ENCODE measurements at regions not wholly inside any gene's neighbourhood (a gene's known extent, or its start where the extent isn't known, plus 50 kb on each side); places are given as distances from the start of the nearest gene placed in this dataset.
"Not testable (repeated sequence)": the region's sequence is repeated elsewhere in the genome, so short reads cannot be mapped to it uniquely, and the experiment has no call there.

GRCh38 chr18:8912348-8913326 lies 189.9 kb upstream of the NDUFV2 start:
- CTCF ChIA-PET = interaction anchor here (0.5 kb wide), 1 partner anchor 256 kb away, joined by 3 read pairs; no protein-coding TSS in a partner anchor
- TF ChIP-seq TARDBP (IDR thresholded peaks at IDR 0.05) = no peak
- no peak for TF ChIP-seq PKNOX1 (IDR thresholded peaks at IDR 0.05)
- no peak for TF ChIP-seq SP1 (IDR thresholded peaks at IDR 0.05)
- no peak for TF ChIP-seq ZNF384 (IDR thresholded peaks at IDR 0.05)
- TF ChIP-seq L3MBTL2 (conservative IDR thresholded peaks at IDR 0.05) = no peak
- TF ChIP-seq ARNT (IDR thresholded peaks at IDR 0.05) = no peak
- TF ChIP-seq NFRKB (IDR thresholded peaks at IDR 0.05) = no peak
- TF ChIP-seq FOXA1 (IDR thresholded peaks at IDR 0.05) = no peak
- TF ChIP-seq BHLHE40 (IDR thresholded peaks at IDR 0.05; ENCODE audit: borderline replicate concordance) = no peak
- no peak for TF ChIP-seq HDGF (IDR thresholded peaks at IDR 0.05; ENCODE audit: borderline replicate concordance)
- no peak for TF ChIP-seq FOXK2 (IDR thresholded peaks at IDR 0.05)
- no peak for TF ChIP-seq LEF1 (IDR thresholded peaks at IDR 0.05; ENCODE audit: borderline replicate concordance)
- no peak for TF ChIP-seq ELF4 (IDR thresholded peaks at IDR 0.05)
- no peak for TF ChIP-seq CTBP1 (IDR thresholded peaks at IDR 0.05; ENCODE audit: borderline replicate concordance)
- no peak for TF ChIP-seq FOXM1 (IDR thresholded peaks at IDR 0.05; ENCODE audit: borderline replicate concordance)
- TF ChIP-seq SUZ12 (IDR thresholded peaks at IDR 0.05) = no peak
- POLR2A ChIA-PET = no interaction called here
- DNase-seq (ENCODE audit: extremely low spot score) = no peak

GRCh38 chr18:8913606-8914403 lies 188.7 kb upstream of the NDUFV2 start:
- POLR2A ChIA-PET; DNase-seq (ENCODE audit: extremely low spot score): not testable (repeated sequence)
- CTCF ChIA-PET = interaction anchor here (0.5 to 0.6 kb wide), 2 partner anchors 258 to 432 kb away, joined by 3 read pairs; no protein-coding TSS in a partner anchor

GRCh38 chr18:8914404-8915264 lies 187.9 kb upstream of the NDUFV2 start:
- DNase-seq (ENCODE audit: extremely low spot score); POLR2A ChIA-PET: not testable (repeated sequence)
- CTCF ChIA-PET = interaction anchor here (0.6 kb wide), 1 partner anchor 433 kb away, joined by 3 read pairs; no protein-coding TSS in a partner anchor

GRCh38 chr18:8920856-8921787 lies 181.4 kb upstream of the NDUFV2 start:
- POLR2A ChIA-PET; DNase-seq (ENCODE audit: extremely low spot score); CTCF ChIA-PET: not testable (repeated sequence)

GRCh38 chr18:8926464-8926863 lies 176.0 kb upstream of the NDUFV2 start:
- no peak for DNase-seq (ENCODE audit: extremely low spot score)
- POLR2A ChIA-PET = no interaction called here
- CTCF ChIA-PET = no interaction called here
- TF ChIP-seq ZNF384 (IDR thresholded peaks at IDR 0.05) (no peak), BHLHE40 (IDR thresholded peaks at IDR 0.05; ENCODE audit: borderline replicate concordance) (no peak), FOXA1 (IDR thresholded peaks at IDR 0.05) (no peak), NFRKB (IDR thresholded peaks at IDR 0.05) (no peak), FOXK2 (IDR thresholded peaks at IDR 0.05) (no peak), L3MBTL2 (conservative IDR thresholded peaks at IDR 0.05) (no peak), LEF1 (IDR thresholded peaks at IDR 0.05; ENCODE audit: borderline replicate concordance) (no peak), SP1 (IDR thresholded peaks at IDR 0.05) (no peak), PKNOX1 (IDR thresholded peaks at IDR 0.05) (no peak), SUZ12 (IDR thresholded peaks at IDR 0.05) (no peak)

GRCh38 chr18:8928044-8928443 lies 174.5 kb upstream of the NDUFV2 start:
- TF ChIP-seq ELF4 (IDR thresholded peaks at IDR 0.05) (no peak), CTBP1 (IDR thresholded peaks at IDR 0.05; ENCODE audit: borderline replicate concordance) (no peak), SUZ12 (IDR thresholded peaks at IDR 0.05) (no peak), PKNOX1 (IDR thresholded peaks at IDR 0.05) (no peak), BHLHE40 (IDR thresholded peaks at IDR 0.05; ENCODE audit: borderline replicate concordance) (no peak), LEF1 (IDR thresholded peaks at IDR 0.05; ENCODE audit: borderline replicate concordance) (no peak), HDGF (IDR thresholded peaks at IDR 0.05; ENCODE audit: borderline replicate concordance) (no peak), ARNT (IDR thresholded peaks at IDR 0.05) (no peak), ZNF384 (IDR thresholded peaks at IDR 0.05) (no peak), FOXM1 (IDR thresholded peaks at IDR 0.05; ENCODE audit: borderline replicate concordance) (no peak), SP1 (IDR thresholded peaks at IDR 0.05) (no peak), FOXA1 (IDR thresholded peaks at IDR 0.05) (no peak), TARDBP (IDR thresholded peaks at IDR 0.05) (no peak), L3MBTL2 (conservative IDR thresholded peaks at IDR 0.05) (no peak), NFRKB (IDR thresholded peaks at IDR 0.05) (no peak), FOXK2 (IDR thresholded peaks at IDR 0.05) (no peak)
- ChIA-PET POLR2A (no interaction called here), CTCF (no interaction called here)
- DNase-seq (ENCODE audit: extremely low spot score) = no peak
